Activated naive CD4-positive, alpha-beta T cell treated with anti-CD3 and anti-CD28 coated beads, Interleukin-2, amount 10 ng/mL, durations not matched to agents 7 days and 5 days (primary cell): ENCODE measurements at regions not wholly inside any gene's neighbourhood (a gene's known extent, or its start where the extent isn't known, plus 50 kb on each side); places are given as distances from the start of the nearest gene placed in this dataset.

Source experiments
- CTCF ChIA-PET: fragments of 350-600 bp; sonication (Branson Sonifier 250); formaldehyde crosslinking; loops from one replicate; lab custom pipeline; 2021; ENCODE audit warnings: antibody characterized with exemption; lab: Charles Lee
- DNase-seq: peaks from one replicate; pipeline ENCODE4 v3.0.0-alpha.2; 2020
- H3K27ac Mint-ChIP-seq: one replicate; pipeline ENCODE4 v1.8.0; 2021; ENCODE audit warnings: mild to moderate bottlenecking, moderate library complexity, mixed read lengths
- H3K27me3 Mint-ChIP-seq: one replicate; pipeline ENCODE4 v1.8.0; 2021; ENCODE audit warnings: mild to moderate bottlenecking, mixed read lengths
- H3K36me3 Mint-ChIP-seq: one replicate; pipeline ENCODE4 v1.8.0; 2021; ENCODE audit warnings: mixed read lengths
- H3K4me1 Mint-ChIP-seq: one replicate; pipeline ENCODE4 v1.8.0; 2021; ENCODE audit warnings: mixed read lengths
- H3K4me3 Mint-ChIP-seq: one replicate; pipeline ENCODE4 v1.8.0; 2021; ENCODE audit warnings: mild to moderate bottlenecking, moderate library complexity, mixed read lengths
- H3K9me3 Mint-ChIP-seq: one replicate; pipeline ENCODE4 v1.8.0; 2021; ENCODE audit warnings: mixed read lengths

- no peaks in the 10 kb centered on the region for H3K9me3 Mint-ChIP-seq
- CTCF ChIA-PET, result no interaction called here
Observed at GRCh38 chr11:19595840-19596751, 116.5 kb upstream of the NAV2 start.

GRCh38 chr11:19595499-19595839 lies 117.2 kb upstream of the NAV2 start:
- H3K36me3 Mint-ChIP-seq, result no peaks in the 10 kb centered on the region
- no peak overlapping the region for H3K4me3 Mint-ChIP-seq
- DNase-seq, result no peak
- H3K27me3 Mint-ChIP-seq, result peaks cover 3% of the 10 kb centered on the region
- H3K4me1 Mint-ChIP-seq, result no peaks in the 10 kb centered on the region
- CTCF ChIA-PET, result no interaction called here
- no peak overlapping the region for H3K27ac Mint-ChIP-seq
- no peaks in the 10 kb centered on the region for H3K9me3 Mint-ChIP-seq

More at GRCh38 chr11:19595840-19596751, 116.5 kb upstream of the NAV2 start:
- Mint-ChIP-seq H3K27ac (no peak overlapping the region), H3K27me3 (peaks cover 3% of the 10 kb centered on the region), H3K36me3 (no peaks in the 10 kb centered on the region), H3K4me1 (no peaks in the 10 kb centered on the region), H3K4me3 (no peak overlapping the region)
- DNase-seq, result no peak

- CTCF ChIA-PET, result no interaction called here
- H3K27ac Mint-ChIP-seq, result no peak overlapping the region
- H3K4me3 Mint-ChIP-seq, result no peak overlapping the region
Observed at GRCh38 chr11:19594326-19594725, 118.3 kb upstream of the NAV2 start.

GRCh38 chr11:19592842-19593241 lies 119.8 kb upstream of the NAV2 start:
- no peaks in the 10 kb centered on the region for H3K4me1 Mint-ChIP-seq
- no peak for DNase-seq
- H3K27ac Mint-ChIP-seq, result no peak overlapping the region
- H3K9me3 Mint-ChIP-seq, result no peaks in the 10 kb centered on the region
- H3K27me3 Mint-ChIP-seq, result peaks cover 6% of the 10 kb centered on the region
- H3K4me3 Mint-ChIP-seq, result no peak overlapping the region
- H3K36me3 Mint-ChIP-seq, result no peaks in the 10 kb centered on the region
- CTCF ChIA-PET, result no interaction called here

More at GRCh38 chr11:19594326-19594725, 118.3 kb upstream of the NAV2 start:
- Mint-ChIP-seq H3K4me1 (no peaks in the 10 kb centered on the region), H3K36me3 (no peaks in the 10 kb centered on the region), H3K27me3 (peaks cover 3% of the 10 kb centered on the region), H3K9me3 (no peaks in the 10 kb centered on the region)
- no peak for DNase-seq

- no peak overlapping the region for H3K27ac Mint-ChIP-seq
- peaks cover 3% of the 10 kb centered on the region for H3K27me3 Mint-ChIP-seq
- DNase-seq, result no peak
- no peaks in the 10 kb centered on the region for H3K4me1 Mint-ChIP-seq
- H3K4me3 Mint-ChIP-seq, result no peak overlapping the region
- CTCF ChIA-PET, result no interaction called here
- H3K36me3 Mint-ChIP-seq, result no peaks in the 10 kb centered on the region
- no peaks in the 10 kb centered on the region for H3K9me3 Mint-ChIP-seq
Observed at GRCh38 chr11:19589567-19590260, 122.9 kb upstream of the NAV2 start.

GRCh38 chr11:19587979-19588378 lies 124.7 kb upstream of the NAV2 start:
- no peaks in the 10 kb centered on the region for H3K36me3 Mint-ChIP-seq
- peaks cover 3% of the 10 kb centered on the region for H3K27me3 Mint-ChIP-seq
- H3K9me3 Mint-ChIP-seq, result no peaks in the 10 kb centered on the region
- no peak overlapping the region for H3K27ac Mint-ChIP-seq
- no peaks in the 10 kb centered on the region for H3K4me1 Mint-ChIP-seq
- CTCF ChIA-PET, result no interaction called here
- H3K4me3 Mint-ChIP-seq, result no peak overlapping the region
- DNase-seq, result no peak

GRCh38 chr11:19580646-19581045 lies 132.0 kb upstream of the NAV2 start:
- Mint-ChIP-seq H3K36me3 (no peaks in the 10 kb centered on the region), H3K4me3 (no peak overlapping the region), H3K27me3 (peaks cover 3% of the 10 kb centered on the region), H3K27ac (no peak overlapping the region), H3K4me1 (no peaks in the 10 kb centered on the region), H3K9me3 (no peaks in the 10 kb centered on the region)
- no peak for DNase-seq
- CTCF ChIA-PET, result no interaction called here

- no peaks in the 10 kb centered on the region for H3K9me3 Mint-ChIP-seq
- no peak overlapping the region for H3K27ac Mint-ChIP-seq
- no peaks in the 10 kb centered on the region for H3K36me3 Mint-ChIP-seq
- peaks cover 3% of the 10 kb centered on the region for H3K27me3 Mint-ChIP-seq
- DNase-seq, result no peak
- CTCF ChIA-PET, result no interaction called here
- no peak overlapping the region for H3K4me3 Mint-ChIP-seq
- H3K4me1 Mint-ChIP-seq, result no peaks in the 10 kb centered on the region
Observed at GRCh38 chr11:19579957-19580356, 132.7 kb upstream of the NAV2 start.

GRCh38 chr11:19578871-19579270 lies 133.8 kb upstream of the NAV2 start:
- no peaks in the 10 kb centered on the region for H3K9me3 Mint-ChIP-seq
- no peaks in the 10 kb centered on the region for H3K36me3 Mint-ChIP-seq
- DNase-seq, result no peak
- CTCF ChIA-PET, result no interaction called here
- peaks cover 3% of the 10 kb centered on the region for H3K27me3 Mint-ChIP-seq
- no peak overlapping the region for H3K4me3 Mint-ChIP-seq
- H3K27ac Mint-ChIP-seq, result no peak overlapping the region
- H3K4me1 Mint-ChIP-seq, result no peaks in the 10 kb centered on the region

- no peaks in the 10 kb centered on the region for H3K4me1 Mint-ChIP-seq
- H3K9me3 Mint-ChIP-seq, result no peaks in the 10 kb centered on the region
- H3K36me3 Mint-ChIP-seq, result no peaks in the 10 kb centered on the region
- H3K27me3 Mint-ChIP-seq, result peaks cover 3% of the 10 kb centered on the region
- DNase-seq, result no peak
- CTCF ChIA-PET, result no interaction called here
- H3K27ac Mint-ChIP-seq, result no peak overlapping the region
- H3K4me3 Mint-ChIP-seq, result no peak overlapping the region
Observed at GRCh38 chr11:19577976-19578619, 134.5 kb upstream of the NAV2 start.

- Mint-ChIP-seq H3K27ac (no peak overlapping the region), H3K9me3 (no peaks in the 10 kb centered on the region), H3K4me1 (no peaks in the 10 kb centered on the region), H3K4me3 (no peak overlapping the region), H3K36me3 (no peaks in the 10 kb centered on the region), H3K27me3 (peaks cover 3% of the 10 kb centered on the region)
- no peak for DNase-seq
- CTCF ChIA-PET, result no interaction called here
Observed at GRCh38 chr11:19577391-19577975, 135.2 kb upstream of the NAV2 start.

- CTCF ChIA-PET, result no interaction called here
- Mint-ChIP-seq H3K4me3 (no peak overlapping the region), H3K9me3 (no peaks in the 10 kb centered on the region), H3K27ac (no peak overlapping the region), H3K27me3 (peaks cover 7% of the 10 kb centered on the region), H3K36me3 (no peaks in the 10 kb centered on the region), H3K4me1 (no peaks in the 10 kb centered on the region)
- DNase-seq, result no peak
Observed at GRCh38 chr11:19576903-19577302, 135.7 kb upstream of the NAV2 start.

GRCh38 chr11:19576054-19576453 lies 136.6 kb upstream of the NAV2 start:
- DNase-seq, result no peak
- CTCF ChIA-PET, result no interaction called here
- no peak overlapping the region for H3K4me3 Mint-ChIP-seq
- H3K36me3 Mint-ChIP-seq, result no peaks in the 10 kb centered on the region
- no peaks in the 10 kb centered on the region for H3K9me3 Mint-ChIP-seq
- no peaks in the 10 kb centered on the region for H3K4me1 Mint-ChIP-seq
- no peak overlapping the region for H3K27ac Mint-ChIP-seq
- peaks cover 8% of the 10 kb centered on the region for H3K27me3 Mint-ChIP-seq

GRCh38 chr11:19574916-19575315 lies 137.7 kb upstream of the NAV2 start:
- CTCF ChIA-PET, result no interaction called here
- Mint-ChIP-seq H3K27ac (no peak overlapping the region), H3K4me3 (no peak overlapping the region), H3K9me3 (no peaks in the 10 kb centered on the region), H3K4me1 (no peaks in the 10 kb centered on the region), H3K36me3 (no peaks in the 10 kb centered on the region), H3K27me3 (peaks cover 10% of the 10 kb centered on the region)
- DNase-seq, result no peak
